ENCODE measurements at regions not wholly inside any gene's neighbourhood (a gene's known extent, or its start where the extent isn't known, plus 50 kb on each side); places are given as distances from the start of the nearest gene placed in this dataset.

GRCh38 chr3:24605511-24606028 is 110.9 kb upstream of the THRB start:
- no CpG with 5 or more reads among the region's 4 CpGs for WGBS, 2 experiments (ENCODE audit: extremely low coverage in 2 of 2, insufficient read length in 1 of 2)
- H2AK9ac ChIP-seq (replicated peaks; ENCODE audit: low read depth, low read length, poor library complexity), result no peak overlapping the region
- no peak overlapping the region for H3K4ac ChIP-seq (ENCODE audit: low read depth, low read length)
- POLR2A ChIA-PET (ENCODE audit: unreplicated experiment), result no interaction called here
- H2AK5ac ChIP-seq (ENCODE audit: low read depth, low read length), result no peak overlapping the region
- H3K79me1 ChIP-seq (ENCODE audit: low read depth in 1 of 2, low read length in 2 of 2), result no peaks in the 10 kb centered on the region
- H2BK120ac ChIP-seq (ENCODE audit: low read depth, low read length), result no peak overlapping the region
- TF ChIP-seq MAZ (IDR thresholded peaks at IDR 0.05; ENCODE audit: borderline replicate concordance, low read depth, low read length) (no peak), ELK1 (IDR thresholded peaks at IDR 0.05; ENCODE audit: borderline replicate concordance, low read depth, low read length) (no peak), CEBPB (IDR thresholded peaks at IDR 0.05; ENCODE audit: low read depth, low read length) (no peak), USF2 (IDR thresholded peaks at IDR 0.05; ENCODE audit: low read depth, low read length) (no peak), BHLHE40 (IDR thresholded peaks at IDR 0.05; ENCODE audit: low read depth, low read length) (no peak), POLR2A (IDR thresholded peaks at IDR 0.05; ENCODE audit: low read depth, low read length) (no peak)
- no peak overlapping the region for H4K5ac ChIP-seq (ENCODE audit: low read depth, low read length)
- no peak overlapping the region for H3K4me2 ChIP-seq (ENCODE audit: low read depth, low read length)
- ATAC-seq (ENCODE audit: low read depth) (no peak), DNase-seq (no peak)
- intact Hi-C loops (cut with micrococcal nuclease), result no loop called here
- H2BK20ac ChIP-seq (ENCODE audit: low read depth, low read length), result no peak overlapping the region
- H2AFZ ChIP-seq (replicated peaks; ENCODE audit: low read length, poor library complexity), result no peak overlapping the region
- no peak overlapping the region for H3K9ac ChIP-seq (ENCODE audit: low read depth, low read length)
- H3K9me1 ChIP-seq (ENCODE audit: insufficient read depth, low read length), result no peaks in the 10 kb centered on the region
- no peaks in the 10 kb centered on the region for H3K36me3 ChIP-seq (ENCODE audit: control insufficient read depth, insufficient read depth, low read length)
- no peak overlapping the region for H2BK5ac ChIP-seq (ENCODE audit: low read depth, low read length, poor library complexity, severe bottlenecking)
- no peaks in the 10 kb centered on the region for H3K4me1 ChIP-seq (ENCODE audit: control insufficient read depth, insufficient read depth, low read length)
- CTCF ChIA-PET, result no interaction called here
- H3K9me3 ChIP-seq (ENCODE audit: control insufficient read depth, insufficient read depth, low read length), result no peaks in the 10 kb centered on the region
- dilution Hi-C loops (cut with HindIII; ENCODE audit: low sequenced_read_pairs, unreplicated experiment), result no loop called here
- no peaks in the 10 kb centered on the region for H4K20me1 ChIP-seq (ENCODE audit: insufficient read depth, low read length)
- H3K27ac ChIP-seq (ENCODE audit: insufficient read depth, low read length), result no peak overlapping the region
- H2BK15ac ChIP-seq (ENCODE audit: low read depth, low read length), result no peak overlapping the region
- H4K91ac ChIP-seq (ENCODE audit: insufficient read depth, low read depth, low read length), result no peak overlapping the region
- BruUV-seq (replicated peaks), result no TSS peak
- H3K18ac ChIP-seq (ENCODE audit: low read depth, low read length), result no peak overlapping the region
- H3K4me3 ChIP-seq (ENCODE audit: insufficient read depth, low read depth, low read length), result no peak overlapping the region
- in situ Hi-C loops (cut with MboI; ENCODE audit: low sequenced_read_pairs), result no loop called here
- H3K56ac ChIP-seq (ENCODE audit: extremely low read depth, insufficient read depth, low read length), result no peak overlapping the region
- H3K27me3 ChIP-seq (ENCODE audit: control insufficient read depth, insufficient read depth, low read length), result no peaks in the 10 kb centered on the region
- no peak overlapping the region for H3K14ac ChIP-seq (replicated peaks; ENCODE audit: low read depth, low read length)
- no peak overlapping the region for H4K8ac ChIP-seq (ENCODE audit: low read depth in 2 of 2, low read length in 2 of 2)
- no peak overlapping the region for H3K23ac ChIP-seq (ENCODE audit: low read depth, low read length)
